ENCODE measurements at regions not wholly inside any gene's neighbourhood (a gene's known extent, or its start where the extent isn't known, plus 50 kb on each side); places are given as distances from the start of the nearest gene placed in this dataset.

DNA sequence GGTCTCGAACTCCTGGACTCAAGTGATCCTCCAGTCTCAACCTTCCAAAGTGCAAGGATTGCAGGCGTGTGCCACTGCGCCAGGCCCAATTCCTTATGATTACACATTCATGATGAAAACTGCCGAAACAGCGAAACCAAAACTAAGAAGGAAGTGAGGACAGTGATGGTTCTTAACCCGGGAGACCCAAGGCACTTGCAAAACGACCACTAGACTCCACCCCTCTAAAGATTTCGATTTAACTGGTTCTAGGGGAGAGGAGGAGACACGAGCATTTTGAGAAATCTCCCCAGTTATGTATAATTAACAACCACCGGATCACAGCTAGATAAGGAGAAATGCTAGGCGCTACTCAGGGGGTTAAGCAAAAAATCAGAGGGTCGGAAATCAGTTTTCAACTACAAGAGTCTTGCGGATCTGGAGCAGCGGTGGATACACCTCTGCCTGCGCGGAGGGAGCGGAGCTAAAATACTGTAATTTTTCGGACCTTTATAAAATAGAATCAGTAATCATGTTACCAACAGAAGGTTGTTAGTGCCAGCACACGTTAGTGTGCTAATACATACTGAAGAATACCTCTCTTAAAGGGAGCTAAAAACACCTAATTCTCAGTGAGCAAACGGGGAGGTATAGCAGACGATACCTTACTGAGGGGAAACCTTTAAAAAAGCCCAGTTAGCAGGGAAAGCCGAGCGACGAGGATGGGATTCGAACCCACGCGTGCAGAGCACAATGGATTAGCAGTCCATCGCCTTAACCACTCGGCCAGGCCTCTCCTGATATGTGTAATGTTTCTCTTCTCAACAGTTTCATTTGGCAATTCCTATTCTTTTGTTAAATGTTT lies 60.0 kb upstream of the BTN3A2 start:
- TF ChIP-seq, protein P1, sequence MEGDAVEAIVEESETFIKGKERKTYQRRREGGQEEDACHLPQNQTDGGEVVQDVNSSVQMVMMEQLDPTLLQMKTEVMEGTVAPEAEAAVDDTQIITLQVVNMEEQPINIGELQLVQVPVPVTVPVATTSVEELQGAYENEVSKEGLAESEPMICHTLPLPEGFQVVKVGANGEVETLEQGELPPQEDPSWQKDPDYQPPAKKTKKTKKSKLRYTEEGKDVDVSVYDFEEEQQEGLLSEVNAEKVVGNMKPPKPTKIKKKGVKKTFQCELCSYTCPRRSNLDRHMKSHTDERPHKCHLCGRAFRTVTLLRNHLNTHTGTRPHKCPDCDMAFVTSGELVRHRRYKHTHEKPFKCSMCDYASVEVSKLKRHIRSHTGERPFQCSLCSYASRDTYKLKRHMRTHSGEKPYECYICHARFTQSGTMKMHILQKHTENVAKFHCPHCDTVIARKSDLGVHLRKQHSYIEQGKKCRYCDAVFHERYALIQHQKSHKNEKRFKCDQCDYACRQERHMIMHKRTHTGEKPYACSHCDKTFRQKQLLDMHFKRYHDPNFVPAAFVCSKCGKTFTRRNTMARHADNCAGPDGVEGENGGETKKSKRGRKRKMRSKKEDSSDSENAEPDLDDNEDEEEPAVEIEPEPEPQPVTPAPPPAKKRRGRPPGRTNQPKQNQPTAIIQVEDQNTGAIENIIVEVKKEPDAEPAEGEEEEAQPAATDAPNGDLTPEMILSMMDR (IDR thresholded peaks at IDR 0.05; ENCODE audit: control extremely low read depth, extremely low read depth), result no peak
- H3K4me3 ChIP-seq, result no peak overlapping the region
- H3K9ac ChIP-seq (ENCODE audit: insufficient read depth in 1 of 2, low read length in 2 of 2), result peak overlapping the region; percentile 3 to 85
- WGBS, 2 donors, result 5 to 7% methylated on average over 28 to 29 of the region's 29 CpGs
- peaks cover 0 to 4% (median 0%) of the 10 kb centered on the region in 5 donors for H3K4me1 ChIP-seq (ENCODE audit: control insufficient read depth in 5 of 5, insufficient read depth in 5 of 5, low read length in 5 of 5)
- DNase-seq (peak; percentile 88 to 95 (median 88)), ATAC-seq (ENCODE audit: insufficient read depth, low FRiP score) (peak; percentile 73)
- H3K27ac ChIP-seq (ENCODE audit: low read depth in 1 of 2, low read length in 1 of 2), result peak overlapping the region; percentile 46 to 51
- no peaks in the 10 kb centered on the region for H3K36me3 ChIP-seq (ENCODE audit: control insufficient read depth in 4 of 4, insufficient read depth in 4 of 4, low read length in 4 of 4)
- no peaks in the 10 kb centered on the region for H3K9me3 ChIP-seq (ENCODE audit: control insufficient read depth in 4 of 4, insufficient read depth in 3 of 4, low read length in 3 of 4)
- H3K27me3 ChIP-seq (ENCODE audit: control insufficient read depth in 3 of 3, insufficient read depth in 3 of 3, low read length in 2 of 3), result peaks cover 0 to 2% (median 0%) of the 10 kb centered on the region in 3 donors

DNA sequence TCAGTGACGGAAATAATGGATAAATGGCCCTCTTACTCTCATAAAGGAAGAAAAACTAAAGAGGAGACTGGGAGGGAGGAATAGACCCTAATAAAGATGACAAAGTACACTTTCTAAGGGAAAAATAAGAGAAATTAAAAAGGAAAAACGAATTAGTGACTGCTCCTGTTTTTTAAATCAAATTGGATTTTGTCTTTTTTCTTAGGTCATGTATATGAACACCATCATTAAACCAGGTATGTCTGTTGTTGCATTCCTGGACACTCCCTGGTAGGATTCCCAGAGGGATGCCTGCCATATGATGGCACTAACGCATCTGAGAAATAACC lies 59.4 kb upstream of the BTN3A2 start:
- Histone ChIP-seq H3K27ac (ENCODE audit: low read depth in 1 of 2, low read length in 1 of 2) (no peak overlapping the region), H3K9ac (ENCODE audit: insufficient read depth in 1 of 2, low read length in 2 of 2) (no peak overlapping the region)
- TF ChIP-seq, protein P1 (IDR thresholded peaks at IDR 0.05; ENCODE audit: control extremely low read depth, extremely low read depth), result no peak

DNA sequence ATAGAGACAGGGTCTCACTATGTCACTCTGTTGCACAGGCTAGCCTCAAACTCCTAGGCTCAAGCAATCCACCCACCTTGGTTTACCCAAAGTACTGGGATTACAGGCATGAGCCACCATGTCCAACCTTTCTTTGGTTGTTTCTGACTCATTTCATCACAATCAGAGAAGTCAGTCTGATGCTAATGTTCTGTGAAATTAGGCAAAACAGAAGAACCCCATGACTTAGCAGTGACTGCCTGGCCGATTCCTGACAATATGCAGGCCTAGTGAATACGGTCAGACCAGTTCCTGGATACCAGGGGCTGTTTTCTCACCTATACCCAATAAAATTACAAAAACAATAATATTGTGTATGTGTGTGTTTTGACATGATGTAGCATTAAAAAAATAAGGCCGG lies 58.8 kb upstream of the BTN3A2 start:
- Histone ChIP-seq H3K9me3 (ENCODE audit: control insufficient read depth in 4 of 4, insufficient read depth in 3 of 4, low read length in 3 of 4) (no peaks in the 10 kb centered on the region), H3K36me3 (ENCODE audit: control insufficient read depth in 4 of 4, insufficient read depth in 4 of 4, low read length in 4 of 4) (no peaks in the 10 kb centered on the region), H3K27me3 (ENCODE audit: control insufficient read depth in 3 of 3, insufficient read depth in 3 of 3, low read length in 2 of 3) (peaks cover 0 to 2% (median 0%) of the 10 kb centered on the region in 3 donors), H3K9ac (ENCODE audit: insufficient read depth in 1 of 2, low read length in 2 of 2) (no peak overlapping the region), H3K4me3 (no peak overlapping the region), H3K4me1 (ENCODE audit: control insufficient read depth in 5 of 5, insufficient read depth in 5 of 5, low read length in 5 of 5) (peaks cover 0 to 4% (median 0%) of the 10 kb centered on the region in 5 donors), H3K27ac (ENCODE audit: low read depth in 1 of 2, low read length in 1 of 2) (no peak overlapping the region)
- DNase-seq, result no peak
- TF ChIP-seq, protein P1 (IDR thresholded peaks at IDR 0.05; ENCODE audit: control extremely low read depth, extremely low read depth), result no peak
- ATAC-seq (ENCODE audit: insufficient read depth, low FRiP score), result no peak
- 96 to 98% methylated on average over 3 of the region's 3 CpGs for WGBS, 2 donors

More for the DNA sequence above, 59.4 kb upstream of the BTN3A2 start:
- Histone ChIP-seq H3K4me3 (no peak overlapping the region), H3K36me3 (ENCODE audit: control insufficient read depth in 4 of 4, insufficient read depth in 4 of 4, low read length in 4 of 4) (no peaks in the 10 kb centered on the region), H3K4me1 (ENCODE audit: control insufficient read depth in 5 of 5, insufficient read depth in 5 of 5, low read length in 5 of 5) (peaks cover 0 to 4% (median 0%) of the 10 kb centered on the region in 5 donors), H3K27me3 (ENCODE audit: control insufficient read depth in 3 of 3, insufficient read depth in 3 of 3, low read length in 2 of 3) (peaks cover 0 to 2% (median 0%) of the 10 kb centered on the region in 3 donors), H3K9me3 (ENCODE audit: control insufficient read depth in 4 of 4, insufficient read depth in 3 of 4, low read length in 3 of 4) (no peaks in the 10 kb centered on the region)
- 45 to 48% methylated on average over 3 of the region's 3 CpGs for WGBS, 2 donors
- DNase-seq (no peak), ATAC-seq (ENCODE audit: insufficient read depth, low FRiP score) (no peak)
